H1 (cell line): ENCODE measurements at regions not wholly inside any gene's neighbourhood (a gene's known extent, or its start where the extent isn't known, plus 50 kb on each side); places are given as distances from the start of the nearest gene placed in this dataset.

ENCODE experiments used
- CTCF ChIA-PET: fragments of 300-600 bp; sonication (Branson Sonifier 250); formaldehyde crosslinking; loops from one replicate; lab custom pipeline; 2021; ENCODE audit not compliant: partially characterized antibody; lab: Charles Lee
- POLR2A ChIA-PET: fragments of 300-600 bp; sonication (Branson Sonifier 250); formaldehyde crosslinking; loops from one replicate; lab custom pipeline; 2021; ENCODE audit warnings: inconsistent platforms; ENCODE audit not compliant: partially characterized antibody; lab: Charles Lee
- DNase-seq, 2 experiments: peaks; one replicate each; pipeline versions ENCODE4 v3.0.0 to v3.0.0-alpha.2; 2010 to 2022; ENCODE audit warnings: low spot score in 2 of 2, low read depth in 1 of 2, mixed read lengths in 1 of 2
- FAIRE-seq: peaks from 2 replicates; lab custom pipeline; 2011; peaks lifted over from hg19 to GRCh38; lab: Jason Lieb, UNC
- H2AFZ ChIP-seq: 2 replicates; pipeline ENCODE4 v1.8.1; 2012; ENCODE audit warnings: low read length, inconsistent platforms
- H2AK5ac ChIP-seq: 2 replicates; pipeline ENCODE4 v1.6.1; 2013; ENCODE audit warnings: low read depth, low read length
- H2BK120ac ChIP-seq: replicated peaks from 2 replicates; pipeline ENCODE3; 2013; ENCODE audit warnings: low read depth, low read length, inconsistent platforms
- H2BK12ac ChIP-seq: 2 replicates; pipeline ENCODE4 v1.6.1; 2013; ENCODE audit warnings: low read depth, low read length
- H2BK15ac ChIP-seq: 2 replicates; pipeline ENCODE4 v1.6.1; 2013; ENCODE audit warnings: low read length
- H2BK20ac ChIP-seq: 2 replicates; pipeline ENCODE4 v1.6.1; 2013; ENCODE audit warnings: low read length
- H2BK5ac ChIP-seq: 2 replicates; pipeline ENCODE4 v1.6.1; 2013; ENCODE audit warnings: low read depth, low read length
- H3K14ac ChIP-seq: 2 replicates; pipeline ENCODE4 v1.6.1; 2013; ENCODE audit warnings: inconsistent platforms; ENCODE audit not compliant: insufficient read length
- H3K18ac ChIP-seq: 2 replicates; pipeline ENCODE4 v1.6.1; 2013; ENCODE audit warnings: low read length; ENCODE audit errors: extremely low read depth
- H3K23ac ChIP-seq: 2 replicates; pipeline ENCODE4 v1.6.1; 2013; ENCODE audit warnings: inconsistent platforms; ENCODE audit not compliant: insufficient read length
- H3K23me2 ChIP-seq: 2 replicates; pipeline ENCODE4 v1.6.1; 2013; ENCODE audit warnings: low read depth, low read length
- H3K27ac ChIP-seq: 2 replicates; pipeline ENCODE4 v1.6.1; 2011; ENCODE audit warnings: low read depth, low read length, inconsistent platforms
- H3K27me3 ChIP-seq, 4 experiments: replicated peaks in 1 of 4; 1 replicate in 1 of 4; 2 replicates in 3 of 4; pipeline versions ENCODE4 v1.6.1 to v1.8.1; 2011 to 2013; ENCODE audit warnings: low read length in 3 of 4, mild to moderate bottlenecking in 3 of 4, inconsistent platforms in 2 of 4, mixed read lengths in 2 of 4, moderate library complexity in 1 of 4; ENCODE audit not compliant: control insufficient read depth in 3 of 4, insufficient read depth in 3 of 4; ENCODE audit errors: extremely low read depth in 1 of 4
- H3K36me3 ChIP-seq, 4 experiments: 2 replicates each; pipeline versions ENCODE4 v1.6.1 to v1.8.1; 2011 to 2013; ENCODE audit warnings: mild to moderate bottlenecking in 4 of 4, low read length in 3 of 4, moderate library complexity in 2 of 4, control low read depth in 1 of 4, inconsistent platforms in 1 of 4; ENCODE audit not compliant: insufficient read depth in 4 of 4, control insufficient read depth in 2 of 4
- H3K4ac ChIP-seq: replicated peaks from 2 replicates; pipeline ENCODE3; 2013; ENCODE audit warnings: low read length, low read depth, mixed read lengths, inconsistent platforms; ENCODE audit not compliant: insufficient read length
- H3K4me1 ChIP-seq, 4 experiments: replicated peaks in 1 of 4; 1 replicate in 1 of 4; 2 replicates in 3 of 4; pipeline versions ENCODE4 v1.6.1 to v1.8.1; 2011 to 2013; ENCODE audit warnings: low read length in 3 of 4, inconsistent platforms in 2 of 4, mixed read lengths in 1 of 4; ENCODE audit not compliant: insufficient read depth in 4 of 4, control insufficient read depth in 3 of 4
- H3K4me2 ChIP-seq, 2 experiments: 2 replicates each; pipeline versions ENCODE4 v1.6.1 to v1.8.1; 2011 to 2013; ENCODE audit warnings: low read depth in 2 of 2, low read length in 2 of 2, control low read depth in 1 of 2, inconsistent platforms in 1 of 2, mild to moderate bottlenecking in 1 of 2; ENCODE audit not compliant: insufficient read depth in 1 of 2
- H3K4me3 ChIP-seq, 4 experiments: fragments of 200-600, 300-600 bp in 1 of 4; sonication (generic), shearing (Covaris generic), sonication (Bioruptor Twin) in 1 of 4; 2 replicates each; pipeline versions ENCODE4 v1.5.1 to v1.8.1; 2011 to 2016; ENCODE audit warnings: low read length in 4 of 4, low read depth in 3 of 4, control low read depth in 2 of 4, inconsistent platforms in 2 of 4, mild to moderate bottlenecking in 2 of 4, mixed read lengths in 1 of 4, moderate library complexity in 1 of 4; ENCODE audit not compliant: insufficient read depth in 2 of 4; ENCODE audit errors: extremely low read depth in 1 of 4
- H3K56ac ChIP-seq: replicated peaks from 2 replicates; pipeline ENCODE3; 2013; ENCODE audit warnings: low read depth, mild to moderate bottlenecking, mixed read lengths, low read length, inconsistent platforms; ENCODE audit not compliant: insufficient read length
- H3K79me1 ChIP-seq: 2 replicates; pipeline ENCODE4 v1.6.1; 2013; ENCODE audit warnings: low read depth, low read length, control low read depth
- H3K79me2 ChIP-seq, 2 experiments: 2 replicates each; pipeline versions ENCODE4 v1.6.1 to v1.8.1; 2012 to 2013; ENCODE audit warnings: low read length in 2 of 2, mild to moderate bottlenecking in 2 of 2, inconsistent platforms in 1 of 2; ENCODE audit not compliant: insufficient read depth in 2 of 2, control insufficient read depth in 1 of 2
- H3K9ac ChIP-seq, 4 experiments: replicated peaks in 1 of 4; 1 replicate in 1 of 4; 2 replicates in 3 of 4; pipeline versions ENCODE4 v1.6.1 to v1.8.1; 2011 to 2013; ENCODE audit warnings: low read depth in 3 of 4, low read length in 3 of 4, control low read depth in 2 of 4, mild to moderate bottlenecking in 2 of 4, moderate library complexity in 2 of 4, inconsistent platforms in 1 of 4; ENCODE audit errors: extremely low read depth in 1 of 4
- H3K9me3 ChIP-seq, 2 experiments: 2 replicates each; pipeline versions ENCODE4 v1.6.1 to v1.8.1; 2012 to 2013; ENCODE audit warnings: mild to moderate bottlenecking in 2 of 2, moderate library complexity in 2 of 2, control low read depth in 1 of 2, inconsistent platforms in 1 of 2, low read depth in 1 of 2, low read length in 1 of 2, mixed read lengths in 1 of 2; ENCODE audit not compliant: insufficient read depth in 2 of 2
- H4K20me1 ChIP-seq, 2 experiments: replicated peaks in 1 of 2; 2 replicates each; pipeline versions ENCODE3 to v1.8.1; 2011 to 2013; ENCODE audit warnings: inconsistent platforms in 2 of 2, low read length in 2 of 2, mild to moderate bottlenecking in 1 of 2; ENCODE audit not compliant: insufficient read depth in 2 of 2, control insufficient read depth in 1 of 2
- H4K5ac ChIP-seq: 2 replicates; pipeline ENCODE4 v1.6.1; 2013; ENCODE audit warnings: low read length, low read depth, mixed read lengths, inconsistent platforms; ENCODE audit not compliant: insufficient read length
- H4K8ac ChIP-seq: 2 replicates; pipeline ENCODE4 v1.8.0; 2013; ENCODE audit warnings: mild to moderate bottlenecking, moderate library complexity, low read length, inconsistent platforms; ENCODE audit not compliant: insufficient read depth; ENCODE audit errors: extremely low read depth
- H4K91ac ChIP-seq: replicated peaks from 2 replicates; pipeline ENCODE3; 2013; ENCODE audit warnings: low read length, mixed read lengths, inconsistent platforms; ENCODE audit not compliant: insufficient read length
- CEBPB ChIP-seq: IDR thresholded peaks from 2 replicates; pipeline ENCODE4 v1.6.1; 2012; ENCODE audit warnings: low read depth, low read length
- CTBP2 ChIP-seq: IDR thresholded peaks from 2 replicates; pipeline ENCODE4 v1.7.0; 2011; ENCODE audit warnings: borderline replicate concordance, mild to moderate bottlenecking, moderate library complexity, mixed read lengths, low read length; ENCODE audit not compliant: insufficient read depth, insufficient read length
- EGR1 ChIP-seq: IDR thresholded peaks from 2 replicates; pipeline ENCODE4 v1.6.1; 2011; ENCODE audit warnings: low read depth, low read length, borderline replicate concordance
- HDAC2 ChIP-seq, 2 experiments: fragments of 300-600 bp in 1 of 2; sonication (generic) in 1 of 2; IDR thresholded peaks; 2 replicates each; pipeline ENCODE4 v1.6.1; 2011 to 2012; ENCODE audit warnings: low read depth in 2 of 2, low read length in 2 of 2, mild to moderate bottlenecking in 2 of 2, moderate library complexity in 2 of 2, borderline replicate concordance in 1 of 2, inconsistent platforms in 1 of 2
- PHF8 ChIP-seq: fragments of 200-600 bp; sonication (generic); conservative IDR thresholded peaks from 2 replicates; pipeline ENCODE4 v1.7.1; 2012; ENCODE audit warnings: low read depth, mild to moderate bottlenecking, inconsistent platforms, low read length, moderate library complexity
- SIN3A ChIP-seq, 2 experiments: IDR thresholded peaks in 1 of 2; conservative IDR thresholded peaks in 1 of 2; 2 replicates each; pipeline ENCODE4 v1.6.1; 2011 to 2012; ENCODE audit warnings: low read length in 2 of 2, improper control_type of control experiment in 1 of 2, low read depth in 1 of 2, mild to moderate bottlenecking in 1 of 2
- SIRT6 ChIP-seq: IDR thresholded peaks from one replicate; pipeline ENCODE4 v1.7.1; 2012; ENCODE audit warnings: low read length, inconsistent platforms
- SRF ChIP-seq: IDR thresholded peaks from 2 replicates; pipeline ENCODE4 v1.6.1; 2011; ENCODE audit warnings: mild to moderate bottlenecking, low read depth, low read length, moderate library complexity
- SUZ12 ChIP-seq: fragments of 200-600 bp; sonication (generic); IDR thresholded peaks from 2 replicates; pipeline ENCODE4 v1.6.1; 2012; ENCODE audit warnings: mild to moderate bottlenecking, inconsistent platforms, low read length, moderate library complexity, mixed read lengths
- TAF1 ChIP-seq: IDR thresholded peaks from 2 replicates; pipeline ENCODE4 v1.6.1; 2011; ENCODE audit warnings: mild to moderate bottlenecking, low read depth, low read length
- WGBS, 2 experiments: shearing (Covaris generic) in 1 of 2; methylation state at CpG; one replicate each; pipeline versions ENCODE4 v1.1.6 to v1.1.7; 2013 to 2015; ENCODE audit warnings: low lambda C conversion rate in 2 of 2, mixed read lengths in 2 of 2, inconsistent platforms in 1 of 2, low coverage in 1 of 2, missing lambda C conversion rate in 1 of 2; ENCODE audit not compliant: insufficient replicate concordance in 2 of 2, insufficient coverage in 1 of 2, insufficient read length in 1 of 2; ENCODE audit errors: extremely low coverage in 1 of 2, missing lambda C conversion rate in 1 of 2; 5-methylcytosine and 5-hydroxymethylcytosine counted together
- TF ChIP-seq, protein P1 (sequence below): IDR thresholded peaks from 2 replicates; pipeline ENCODE4 v1.6.1; 2012; ENCODE audit warnings: low read length, inconsistent platforms

DNA sequence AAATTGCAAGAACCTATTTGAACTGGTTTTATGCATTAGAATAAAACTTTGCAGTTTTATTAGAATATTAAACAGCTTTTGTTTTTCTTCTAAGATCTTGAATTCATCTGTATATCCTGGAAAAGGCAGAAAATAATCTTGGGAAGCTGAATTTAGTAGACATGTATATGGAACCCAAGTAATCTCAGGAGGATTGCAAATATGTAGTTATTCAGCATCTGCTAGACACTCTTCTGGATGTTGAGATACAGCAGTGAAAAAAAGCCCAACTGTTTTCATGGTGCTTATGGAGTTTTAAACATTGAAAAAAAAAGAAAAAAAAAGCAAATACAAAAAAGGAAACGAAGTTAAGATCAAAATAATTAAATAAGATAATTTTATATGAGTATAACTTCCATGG, 922.2 kb upstream of the SEMA6A start:
- H4K91ac ChIP-seq: no peak overlapping the region
- TF ChIP-seq CEBPB (no peak), HDAC2 (IDR thresholded peaks at IDR 0.05; ENCODE audit: borderline replicate concordance in 1 of 2, low read depth in 2 of 2, low read length in 2 of 2) (no peak), SUZ12 (no peak), SIN3A (conservative IDR thresholded peaks at IDR 0.05 in 1 of 2, IDR thresholded peaks at IDR 0.05 in 1 of 2; ENCODE audit: low read depth in 1 of 2, low read length in 2 of 2) (no peak), EGR1 (no peak), PHF8 (no peak), TAF1 (no peak), CTBP2 (no peak), SIRT6 (no peak), SRF (no peak)
- TF ChIP-seq, protein P1, sequence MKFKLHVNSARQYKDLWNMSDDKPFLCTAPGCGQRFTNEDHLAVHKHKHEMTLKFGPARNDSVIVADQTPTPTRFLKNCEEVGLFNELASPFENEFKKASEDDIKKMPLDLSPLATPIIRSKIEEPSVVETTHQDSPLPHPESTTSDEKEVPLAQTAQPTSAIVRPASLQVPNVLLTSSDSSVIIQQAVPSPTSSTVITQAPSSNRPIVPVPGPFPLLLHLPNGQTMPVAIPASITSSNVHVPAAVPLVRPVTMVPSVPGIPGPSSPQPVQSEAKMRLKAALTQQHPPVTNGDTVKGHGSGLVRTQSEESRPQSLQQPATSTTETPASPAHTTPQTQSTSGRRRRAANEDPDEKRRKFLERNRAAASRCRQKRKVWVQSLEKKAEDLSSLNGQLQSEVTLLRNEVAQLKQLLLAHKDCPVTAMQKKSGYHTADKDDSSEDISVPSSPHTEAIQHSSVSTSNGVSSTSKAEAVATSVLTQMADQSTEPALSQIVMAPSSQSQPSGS: no peak
- no peaks in the 10 kb centered on the region for H3K79me2 ChIP-seq
- no peak overlapping the region for H3K4me2 ChIP-seq
- no peaks in the 10 kb centered on the region for H4K20me1 ChIP-seq
- no peak overlapping the region for H3K56ac ChIP-seq
- no peaks in the 10 kb centered on the region for H3K23me2 ChIP-seq
- H2AK5ac ChIP-seq: no peak overlapping the region
- H2BK15ac ChIP-seq: no peak overlapping the region
- no peak overlapping the region for H3K4me3 ChIP-seq
- CTCF ChIA-PET: interaction anchor here (0.6 kb wide), 1 partner anchor 658 kb away, joined by 3 read pairs; no protein-coding TSS in a partner anchor
- H2BK12ac ChIP-seq: no peak overlapping the region
- DNase-seq (no peak), FAIRE-seq (no peak)
- no peak overlapping the region for H4K8ac ChIP-seq
- H3K9me3 ChIP-seq: no peaks in the 10 kb centered on the region
- H3K18ac ChIP-seq: no peak overlapping the region
- POLR2A ChIA-PET: no interaction called here
- H3K9ac ChIP-seq: no peak overlapping the region
- H3K4ac ChIP-seq: no peak overlapping the region
- H3K4me1 ChIP-seq: no peaks in the 10 kb centered on the region
- H3K27me3 ChIP-seq: no peaks in the 10 kb centered on the region
- no peaks in the 10 kb centered on the region for H3K79me1 ChIP-seq
- no peak overlapping the region for H2BK5ac ChIP-seq
- no peak overlapping the region for H2BK120ac ChIP-seq
- H2AFZ ChIP-seq: no peak overlapping the region
- no peak overlapping the region for H3K23ac ChIP-seq
- H4K5ac ChIP-seq: no peak overlapping the region
- H3K14ac ChIP-seq: no peak overlapping the region
- 67% methylated on average over 1 of the region's 1 CpG; no CpG with 5 or more reads in 1 of the 2 experiments for WGBS, 2 experiments
- H3K27ac ChIP-seq: no peak overlapping the region
- no peaks in the 10 kb centered on the region for H3K36me3 ChIP-seq
- H2BK20ac ChIP-seq: no peak overlapping the region
